ENCODE measurements at regions not wholly inside any gene's neighbourhood (a gene's known extent, or its start where the extent isn't known, plus 50 kb on each side); places are given as distances from the start of the nearest gene placed in this dataset.

DNA sequence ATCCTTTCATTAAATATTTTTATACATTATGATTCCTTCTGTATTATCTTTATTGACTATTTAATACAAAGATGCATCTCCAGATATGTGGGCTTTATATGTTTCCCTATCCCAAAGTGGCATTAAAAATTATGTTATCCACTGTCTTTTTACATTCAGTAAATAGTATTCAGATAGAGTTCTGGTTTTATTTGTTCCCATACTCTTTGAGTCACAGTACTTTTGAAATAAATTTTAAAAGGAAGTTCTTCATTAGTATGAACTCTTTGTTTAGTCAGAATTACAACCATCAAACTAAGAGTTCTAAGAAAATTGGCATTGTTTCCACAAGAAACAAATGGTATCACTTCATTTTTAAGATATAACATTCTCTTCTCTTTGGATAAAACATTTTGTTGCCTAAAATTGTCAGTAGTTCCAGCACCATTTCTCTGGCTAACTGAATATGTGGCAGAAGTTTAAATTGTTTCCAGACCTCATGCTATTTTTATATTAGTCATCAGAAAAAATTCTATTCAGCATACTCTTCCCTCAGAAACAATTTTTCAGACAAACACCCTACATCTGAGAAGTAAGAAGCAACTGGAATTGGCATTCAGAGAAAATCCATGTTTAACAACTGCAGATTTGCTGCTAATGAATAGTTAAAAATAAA lies 88.5 kb upstream of the COL5A2 start:
- H3K4me1 ChIP-seq (ENCODE audit: control insufficient read depth, insufficient read depth, low read length): no peaks in the 10 kb centered on the region
- no peak overlapping the region for H3K9ac ChIP-seq (ENCODE audit: low read depth, low read length)
- no peaks in the 10 kb centered on the region for H3K9me3 ChIP-seq (ENCODE audit: control insufficient read depth, insufficient read depth, low read length)
- H3K27me3 ChIP-seq (ENCODE audit: control insufficient read depth, insufficient read depth, low read length): no peaks in the 10 kb centered on the region
- no peak overlapping the region for H3K27ac ChIP-seq (ENCODE audit: low read depth, low read length)
- no peak overlapping the region for H3K4me3 ChIP-seq (ENCODE audit: low read depth, low read length)
- H3K36me3 ChIP-seq (ENCODE audit: control insufficient read depth, insufficient read depth, low read length): no peaks in the 10 kb centered on the region

DNA sequence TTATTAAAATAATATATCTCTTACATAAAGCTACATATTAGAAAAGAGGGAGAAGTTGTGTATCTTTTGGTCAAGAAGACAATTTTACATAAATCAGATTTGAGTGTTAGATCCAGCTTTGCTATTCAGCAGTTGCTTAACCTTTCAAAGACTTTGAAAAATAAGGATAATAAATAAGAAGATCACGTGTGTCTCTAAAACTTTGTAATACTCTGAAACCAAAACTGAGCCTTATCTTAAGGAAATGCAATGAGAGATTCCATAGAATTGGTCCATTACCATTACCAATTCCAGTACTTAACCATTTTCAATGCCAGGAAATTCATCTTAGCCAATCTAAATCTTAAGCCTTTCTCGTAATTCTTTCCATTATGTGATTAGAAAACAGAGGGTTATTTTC lies 89.2 kb upstream of the COL5A2 start:
- Histone ChIP-seq H3K9ac (ENCODE audit: low read depth, low read length) (no peak overlapping the region), H3K4me1 (ENCODE audit: control insufficient read depth, insufficient read depth, low read length) (no peaks in the 10 kb centered on the region), H3K9me3 (ENCODE audit: control insufficient read depth, insufficient read depth, low read length) (no peaks in the 10 kb centered on the region), H3K27ac (ENCODE audit: low read depth, low read length) (no peak overlapping the region), H3K36me3 (ENCODE audit: control insufficient read depth, insufficient read depth, low read length) (no peaks in the 10 kb centered on the region), H3K4me3 (ENCODE audit: low read depth, low read length) (no peak overlapping the region), H3K27me3 (ENCODE audit: control insufficient read depth, insufficient read depth, low read length) (no peaks in the 10 kb centered on the region)

DNA sequence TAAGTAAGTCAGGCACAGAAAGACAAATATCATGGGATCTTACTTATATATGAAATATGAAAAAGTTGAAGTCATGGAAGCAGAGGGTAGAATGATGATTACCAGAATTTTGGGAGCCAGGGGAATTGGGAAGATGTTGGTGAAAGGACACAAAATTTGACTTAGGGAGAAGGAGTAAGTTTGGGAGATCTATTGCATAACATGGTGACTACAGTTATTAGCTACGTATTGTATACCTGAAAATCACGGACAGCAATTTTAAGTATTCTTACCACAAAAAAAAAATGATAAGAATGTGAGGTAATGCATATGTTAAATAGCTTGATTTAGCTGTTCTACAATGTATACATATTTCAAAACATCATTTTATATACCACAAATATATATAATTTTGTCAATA lies 94.2 kb upstream of the COL5A2 start:
- Histone ChIP-seq H3K27ac (ENCODE audit: low read depth, low read length) (no peak overlapping the region), H3K4me3 (ENCODE audit: low read depth, low read length) (no peak overlapping the region), H3K9ac (ENCODE audit: low read depth, low read length) (no peak overlapping the region), H3K27me3 (ENCODE audit: control insufficient read depth, insufficient read depth, low read length) (no peaks in the 10 kb centered on the region), H3K4me1 (ENCODE audit: control insufficient read depth, insufficient read depth, low read length) (no peaks in the 10 kb centered on the region), H3K36me3 (ENCODE audit: control insufficient read depth, insufficient read depth, low read length) (no peaks in the 10 kb centered on the region), H3K9me3 (ENCODE audit: control insufficient read depth, insufficient read depth, low read length) (no peaks in the 10 kb centered on the region)

DNA sequence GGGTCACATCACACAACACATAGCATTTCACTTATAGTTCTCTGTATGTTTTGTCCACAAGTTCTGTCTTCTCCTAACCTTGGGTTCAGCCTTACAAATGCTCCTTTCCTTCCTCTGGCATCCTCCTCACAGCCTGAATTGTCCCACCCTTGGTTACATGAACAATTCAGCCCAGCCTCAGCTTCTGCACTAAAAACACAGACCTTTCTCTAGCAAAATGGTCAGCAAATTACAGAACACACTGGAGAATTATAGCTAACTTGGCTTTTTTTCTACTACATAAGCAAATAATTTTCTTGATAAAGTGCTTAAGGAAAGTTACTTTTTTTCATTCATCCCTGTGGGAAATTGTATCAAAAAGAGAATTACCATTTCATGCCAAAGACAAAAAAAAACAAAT lies 94.8 kb upstream of the COL5A2 start:
- Histone ChIP-seq H3K27ac (ENCODE audit: low read depth, low read length) (no peak overlapping the region), H3K27me3 (ENCODE audit: control insufficient read depth, insufficient read depth, low read length) (no peaks in the 10 kb centered on the region), H3K4me1 (ENCODE audit: control insufficient read depth, insufficient read depth, low read length) (no peaks in the 10 kb centered on the region), H3K36me3 (ENCODE audit: control insufficient read depth, insufficient read depth, low read length) (no peaks in the 10 kb centered on the region), H3K4me3 (ENCODE audit: low read depth, low read length) (no peak overlapping the region), H3K9ac (ENCODE audit: low read depth, low read length) (no peak overlapping the region), H3K9me3 (ENCODE audit: control insufficient read depth, insufficient read depth, low read length) (no peaks in the 10 kb centered on the region)

DNA sequence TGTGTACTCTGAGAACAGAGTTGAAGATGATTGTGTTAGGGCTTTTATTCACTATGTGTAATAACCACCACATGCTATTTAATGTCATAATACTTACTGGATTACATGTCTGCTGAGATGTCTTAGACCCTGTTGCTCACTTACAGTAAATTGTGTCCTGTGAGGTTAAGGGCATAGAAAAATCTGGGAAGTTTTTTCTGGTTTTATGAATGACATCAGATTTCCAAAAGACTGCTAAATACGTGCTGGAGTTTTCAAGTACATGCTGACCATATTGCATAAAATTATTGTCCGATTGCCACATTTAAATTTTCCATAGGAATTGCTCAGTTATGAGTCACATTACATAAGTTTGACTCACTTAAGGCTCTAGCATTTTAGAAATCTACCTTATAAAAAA lies 96.7 kb upstream of the COL5A2 start:
- no peaks in the 10 kb centered on the region for H3K4me1 ChIP-seq (ENCODE audit: control insufficient read depth, insufficient read depth, low read length)
- H3K27me3 ChIP-seq (ENCODE audit: control insufficient read depth, insufficient read depth, low read length): no peaks in the 10 kb centered on the region
- no peak overlapping the region for H3K27ac ChIP-seq (ENCODE audit: low read depth, low read length)
- no peak overlapping the region for H3K9ac ChIP-seq (ENCODE audit: low read depth, low read length)
- H3K4me3 ChIP-seq (ENCODE audit: low read depth, low read length): no peak overlapping the region
- no peaks in the 10 kb centered on the region for H3K9me3 ChIP-seq (ENCODE audit: control insufficient read depth, insufficient read depth, low read length)
- H3K36me3 ChIP-seq (ENCODE audit: control insufficient read depth, insufficient read depth, low read length): no peaks in the 10 kb centered on the region

DNA sequence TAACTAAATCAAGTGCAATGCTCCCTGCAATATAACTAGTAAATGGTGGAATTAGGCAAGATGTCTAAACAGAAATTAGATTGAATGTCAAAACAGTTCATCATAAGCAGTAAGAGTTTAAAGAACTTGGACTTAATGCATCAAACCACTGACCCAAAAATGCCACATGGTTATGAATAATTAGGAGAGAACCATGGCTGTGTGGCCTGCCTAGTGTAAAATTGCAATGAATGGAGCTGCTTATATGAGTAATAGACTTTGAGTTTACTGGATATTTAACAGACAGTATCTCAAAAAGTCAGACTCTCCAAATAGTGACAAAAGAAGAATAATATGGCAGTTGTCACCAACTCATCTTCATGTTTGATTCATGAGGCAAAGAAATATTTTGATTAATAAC lies 101.6 kb upstream of the COL5A2 start:
- no peaks in the 10 kb centered on the region for H3K36me3 ChIP-seq (ENCODE audit: control insufficient read depth, insufficient read depth, low read length)
- H3K27me3 ChIP-seq (ENCODE audit: control insufficient read depth, insufficient read depth, low read length): no peaks in the 10 kb centered on the region
- H3K4me3 ChIP-seq (ENCODE audit: low read depth, low read length): no peak overlapping the region
- no peaks in the 10 kb centered on the region for H3K9me3 ChIP-seq (ENCODE audit: control insufficient read depth, insufficient read depth, low read length)
- no peaks in the 10 kb centered on the region for H3K4me1 ChIP-seq (ENCODE audit: control insufficient read depth, insufficient read depth, low read length)
- no peak overlapping the region for H3K9ac ChIP-seq (ENCODE audit: low read depth, low read length)
- H3K27ac ChIP-seq (ENCODE audit: low read depth, low read length): no peak overlapping the region

DNA sequence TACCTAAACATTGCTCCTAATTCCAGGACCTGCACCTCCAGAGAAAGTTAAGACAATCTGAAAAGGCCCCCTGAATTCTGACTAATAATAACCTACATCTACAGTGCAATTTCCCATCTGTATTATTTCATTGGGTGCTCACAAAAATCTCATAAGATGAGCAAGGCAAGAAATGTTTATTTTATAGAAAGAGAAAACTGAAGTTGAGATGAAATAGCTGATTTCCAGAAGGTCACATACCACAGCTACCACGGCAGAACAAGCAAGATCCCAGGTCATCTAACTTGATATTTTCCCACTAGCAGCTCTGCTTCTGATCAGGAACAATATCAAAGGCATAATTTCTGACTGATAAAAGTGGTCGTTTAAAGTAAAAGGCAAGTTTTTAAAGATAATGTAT lies 105.8 kb upstream of the COL5A2 start:
- Histone ChIP-seq H3K4me1 (ENCODE audit: control insufficient read depth, insufficient read depth, low read length) (peaks cover 13% of the 10 kb centered on the region; the same call in 1 of the 2 replicates), H3K27ac (ENCODE audit: low read depth, low read length) (no peak overlapping the region), H3K27me3 (ENCODE audit: control insufficient read depth, insufficient read depth, low read length) (no peaks in the 10 kb centered on the region), H3K36me3 (ENCODE audit: control insufficient read depth, insufficient read depth, low read length) (no peaks in the 10 kb centered on the region), H3K9ac (ENCODE audit: low read depth, low read length) (no peak overlapping the region), H3K9me3 (ENCODE audit: control insufficient read depth, insufficient read depth, low read length) (0 out of 2 replicates have a peak, but pooled peaks cover 5% of the 10 kb centered on the region), H3K4me3 (ENCODE audit: low read depth, low read length) (no peak overlapping the region)

DNA sequence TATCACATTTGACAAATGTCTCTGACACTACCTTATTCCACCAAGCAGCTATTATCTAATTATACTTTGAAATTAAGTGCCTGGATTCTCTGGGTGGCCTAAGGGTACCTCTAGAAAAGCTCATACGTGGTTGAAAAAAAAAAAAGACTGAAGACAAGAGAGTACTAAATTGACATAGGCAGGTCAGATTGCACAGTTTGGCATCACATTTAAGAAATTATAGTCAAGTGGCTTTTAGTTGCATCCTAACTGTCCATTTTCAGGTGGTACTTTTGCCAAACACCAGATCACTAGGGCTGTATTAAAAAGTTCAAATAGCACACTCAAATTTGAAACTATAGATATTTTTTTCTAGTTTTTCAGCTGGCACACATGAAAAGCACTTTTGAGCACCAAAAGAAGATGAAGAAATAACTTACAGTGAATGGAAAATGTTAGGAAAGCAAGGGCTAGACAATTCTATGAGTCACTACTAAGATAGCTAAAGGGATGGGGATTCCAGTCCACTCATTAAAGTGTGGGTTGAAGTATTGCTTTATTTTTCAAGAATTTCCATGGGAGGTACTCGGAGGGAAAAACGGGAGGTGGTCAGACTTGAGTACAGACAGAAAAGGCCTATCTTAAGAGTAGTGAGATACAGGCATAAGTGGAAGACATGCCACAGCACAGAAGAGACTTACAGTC lies 106.5 kb upstream of the COL5A2 start:
- H3K4me1 ChIP-seq (ENCODE audit: control insufficient read depth, insufficient read depth, low read length): peaks cover 13% of the 10 kb centered on the region; the same call in 1 of the 2 replicates
- H3K36me3 ChIP-seq (ENCODE audit: control insufficient read depth, insufficient read depth, low read length): no peaks in the 10 kb centered on the region
- H3K9ac ChIP-seq (ENCODE audit: low read depth, low read length): no peak overlapping the region
- H3K9me3 ChIP-seq (ENCODE audit: control insufficient read depth, insufficient read depth, low read length): 0 out of 2 replicates have a peak, but pooled peaks cover 5% of the 10 kb centered on the region
- no peak overlapping the region for H3K27ac ChIP-seq (ENCODE audit: low read depth, low read length)
- no peaks in the 10 kb centered on the region for H3K27me3 ChIP-seq (ENCODE audit: control insufficient read depth, insufficient read depth, low read length)
- H3K4me3 ChIP-seq (ENCODE audit: low read depth, low read length): no peak overlapping the region

DNA sequence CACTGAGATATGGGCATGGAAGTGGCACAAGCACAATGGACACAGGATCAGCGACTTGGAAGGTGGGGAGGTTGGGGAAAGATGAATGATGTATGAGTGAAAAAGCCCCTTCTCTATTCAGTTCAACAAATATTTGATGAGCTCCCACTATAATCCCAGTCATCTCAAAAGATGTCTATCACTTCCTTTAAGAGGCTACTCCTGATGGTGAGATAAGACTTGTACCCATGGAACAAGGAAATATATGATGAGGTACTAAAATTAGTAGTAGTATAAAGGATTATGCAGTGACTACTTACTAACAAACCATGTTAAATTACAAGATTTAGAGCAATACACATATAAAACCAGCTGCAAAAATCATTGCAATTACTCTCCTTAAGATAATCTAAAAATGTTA lies 107.8 kb upstream of the COL5A2 start:
- Histone ChIP-seq H3K9ac (ENCODE audit: low read depth, low read length) (no peak overlapping the region), H3K36me3 (ENCODE audit: control insufficient read depth, insufficient read depth, low read length) (no peaks in the 10 kb centered on the region), H3K4me1 (ENCODE audit: control insufficient read depth, insufficient read depth, low read length) (peaks cover 13% of the 10 kb centered on the region; the same call in 1 of the 2 replicates), H3K9me3 (ENCODE audit: control insufficient read depth, insufficient read depth, low read length) (0 out of 2 replicates have a peak, but pooled peaks cover 5% of the 10 kb centered on the region), H3K27me3 (ENCODE audit: control insufficient read depth, insufficient read depth, low read length) (no peaks in the 10 kb centered on the region), H3K4me3 (ENCODE audit: low read depth, low read length) (no peak overlapping the region), H3K27ac (ENCODE audit: low read depth, low read length) (peak overlapping the region; percentile 40)

DNA sequence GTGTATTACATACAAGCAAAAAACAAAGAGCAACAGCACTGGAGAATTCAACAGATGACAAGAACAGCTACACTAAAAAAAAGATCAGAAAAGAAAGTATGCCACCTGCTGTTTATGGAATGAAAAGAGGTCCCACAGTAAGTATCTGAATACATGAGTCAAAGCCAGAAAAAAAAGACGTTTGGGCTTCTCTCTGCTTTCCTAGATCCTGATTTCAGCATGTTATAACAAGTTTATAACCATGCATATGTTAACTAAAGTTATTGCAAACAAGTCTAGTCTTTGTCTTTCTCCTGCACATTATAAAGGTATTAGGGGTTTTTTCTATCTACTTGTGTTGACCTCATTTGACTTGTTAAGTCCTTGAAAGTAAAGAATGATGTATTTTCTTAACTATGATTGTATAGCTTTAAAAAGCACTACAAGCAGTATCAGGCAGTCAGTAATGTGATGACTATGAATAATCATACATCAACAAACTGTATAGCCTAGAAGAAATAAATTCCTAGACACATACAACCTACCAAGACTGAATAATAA lies 108.5 kb upstream of the COL5A2 start:
- Histone ChIP-seq H3K9me3 (ENCODE audit: control insufficient read depth, insufficient read depth, low read length) (0 out of 2 replicates have a peak, but pooled peaks cover 5% of the 10 kb centered on the region), H3K27me3 (ENCODE audit: control insufficient read depth, insufficient read depth, low read length) (no peaks in the 10 kb centered on the region), H3K9ac (ENCODE audit: low read depth, low read length) (no peak overlapping the region), H3K4me3 (ENCODE audit: low read depth, low read length) (no peak overlapping the region), H3K36me3 (ENCODE audit: control insufficient read depth, insufficient read depth, low read length) (no peaks in the 10 kb centered on the region), H3K27ac (ENCODE audit: low read depth, low read length) (peak overlapping the region; percentile 40), H3K4me1 (ENCODE audit: control insufficient read depth, insufficient read depth, low read length) (peaks cover 13% of the 10 kb centered on the region; the same call in 1 of the 2 replicates)

DNA sequence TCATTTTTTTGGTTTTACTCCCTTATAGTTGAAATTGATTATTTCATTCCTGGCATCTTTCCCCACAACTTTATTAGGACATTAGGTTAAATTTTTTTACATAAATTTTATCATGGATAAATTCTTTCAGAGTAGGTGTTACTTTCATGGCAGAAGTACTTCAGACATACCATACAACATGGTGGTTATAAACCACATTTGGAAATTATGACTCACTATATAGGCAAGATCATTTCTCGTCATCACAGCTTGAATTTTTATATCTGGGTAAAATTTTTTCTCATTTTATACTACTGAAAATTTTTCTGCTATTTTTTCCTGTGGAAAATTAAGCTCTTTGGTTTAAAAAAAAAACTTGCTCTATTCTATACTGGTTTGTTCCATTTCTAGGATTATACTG lies 111.9 kb upstream of the COL5A2 start:
- no peaks in the 10 kb centered on the region for H3K36me3 ChIP-seq (ENCODE audit: control insufficient read depth, insufficient read depth, low read length)
- H3K4me1 ChIP-seq (ENCODE audit: control insufficient read depth, insufficient read depth, low read length): peaks cover 13% of the 10 kb centered on the region; the same call in 1 of the 2 replicates
- H3K9me3 ChIP-seq (ENCODE audit: control insufficient read depth, insufficient read depth, low read length): 0 out of 2 replicates have a peak, but pooled peaks cover 5% of the 10 kb centered on the region
- no peaks in the 10 kb centered on the region for H3K27me3 ChIP-seq (ENCODE audit: control insufficient read depth, insufficient read depth, low read length)
- no peak overlapping the region for H3K27ac ChIP-seq (ENCODE audit: low read depth, low read length)
- H3K4me3 ChIP-seq (ENCODE audit: low read depth, low read length): no peak overlapping the region
- no peak overlapping the region for H3K9ac ChIP-seq (ENCODE audit: low read depth, low read length)

Measured in HUES48 (cell line).